SK-N-MC (cell line): ENCODE measurements at regions not wholly inside any gene's neighbourhood (a gene's known extent, or its start where the extent isn't known, plus 50 kb on each side); places are given as distances from the start of the nearest gene placed in this dataset.
"Not testable (repeated sequence)": the region's sequence is repeated elsewhere in the genome, so short reads cannot be mapped to it uniquely, and the experiment has no call there.

Source experiments
- DNase-seq: peaks from one replicate; pipeline ENCODE4 v3.0.0-alpha.2; 2011; ENCODE audit warnings: low read depth, low spot score
- H3K27ac ChIP-seq: fragments of 200-600 bp; sonication (generic); 2 replicates; pipeline ENCODE4 v1.5.1; 2016; ENCODE audit warnings: mixed run types
- H3K36me3 ChIP-seq: fragments of 200-600 bp; sonication (generic); 2 replicates; pipeline ENCODE4 v1.6.1; 2017; ENCODE audit warnings: antibody characterized with exemption, low read length, mixed read lengths; ENCODE audit not compliant: insufficient read depth
- H3K4me3 ChIP-seq: fragments of 200-600 bp; sonication (generic); 2 replicates; pipeline ENCODE4 v1.5.1; 2016
- H3K9ac ChIP-seq: fragments of 200-600 bp; sonication (generic); 2 replicates; pipeline ENCODE4 v1.8.0; 2017; ENCODE audit warnings: mixed run types, mixed read lengths; ENCODE audit not compliant: insufficient read length
- H3K9me3 ChIP-seq: fragments of 200-600 bp; sonication (generic); 2 replicates; pipeline ENCODE4 v1.6.1; 2017; ENCODE audit warnings: low read depth, mild to moderate bottlenecking, antibody characterized with exemption, low read length, moderate library complexity, mixed read lengths
- EZH2 ChIP-seq: fragments of 200-600 bp; sonication (generic); IDR thresholded peaks from one replicate; pipeline ENCODE4 v1.6.1; 2017; ENCODE audit warnings: antibody characterized with exemption
- FOXP2 ChIP-seq: optimal IDR thresholded peaks from 2 replicates; pipeline ENCODE3; 2011; ENCODE audit warnings: mild to moderate bottlenecking, moderate library complexity; ENCODE audit not compliant: insufficient read depth; ENCODE audit errors: extremely low read length, control extremely low read depth
- POLR2AphosphoS5 ChIP-seq: IDR thresholded peaks from 2 replicates; pipeline ENCODE4 v1.6.1; 2012; ENCODE audit warnings: mild to moderate bottlenecking, low read depth, low read length, borderline replicate concordance

GRCh38 chr2:51903728-51904127 is 871.8 kb upstream of the NRXN1 start:
- no peak overlapping the region for H3K4me3 ChIP-seq
- no peak for DNase-seq
- H3K36me3 ChIP-seq = no peaks in the 10 kb centered on the region
- no peak overlapping the region for H3K27ac ChIP-seq
- H3K9me3 ChIP-seq = no peaks in the 10 kb centered on the region
- TF ChIP-seq POLR2AphosphoS5 = no peak
- TF ChIP-seq EZH2 = no peak
- TF ChIP-seq FOXP2 = no peak
- no peak overlapping the region for H3K9ac ChIP-seq

GRCh38 chr2:51899643-51900042 is 867.7 kb upstream of the NRXN1 start:
- DNase-seq = no peak
- TF ChIP-seq EZH2 = no peak
- Histone ChIP-seq H3K4me3 (no peak overlapping the region), H3K9ac (no peak overlapping the region), H3K36me3 (no peaks in the 10 kb centered on the region), H3K27ac (no peak overlapping the region), H3K9me3 (no peaks in the 10 kb centered on the region)

DNA sequence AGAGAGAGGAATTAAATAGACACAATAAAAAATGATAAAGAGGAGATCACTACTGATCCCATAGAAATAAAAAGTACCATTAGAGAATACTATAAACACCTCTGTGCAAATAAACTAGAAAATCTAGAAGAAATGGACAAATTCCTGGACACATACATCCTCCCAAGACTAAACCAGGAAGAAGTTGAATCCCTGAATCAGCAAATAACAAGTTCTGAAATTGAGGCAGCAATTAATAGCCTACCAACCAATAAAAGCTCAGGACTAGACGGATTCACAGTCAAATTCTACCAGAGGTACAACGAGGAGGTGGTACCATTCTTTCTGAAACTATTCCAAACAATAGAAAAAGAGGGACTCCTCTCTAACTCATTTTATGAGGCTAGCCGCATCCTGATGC is 862.7 kb upstream of the NRXN1 start:
- not testable (repeated sequence) for H3K4me3 ChIP-seq, DNase-seq, H3K27ac ChIP-seq, H3K9ac ChIP-seq, H3K36me3 ChIP-seq, H3K9me3 ChIP-seq

DNA sequence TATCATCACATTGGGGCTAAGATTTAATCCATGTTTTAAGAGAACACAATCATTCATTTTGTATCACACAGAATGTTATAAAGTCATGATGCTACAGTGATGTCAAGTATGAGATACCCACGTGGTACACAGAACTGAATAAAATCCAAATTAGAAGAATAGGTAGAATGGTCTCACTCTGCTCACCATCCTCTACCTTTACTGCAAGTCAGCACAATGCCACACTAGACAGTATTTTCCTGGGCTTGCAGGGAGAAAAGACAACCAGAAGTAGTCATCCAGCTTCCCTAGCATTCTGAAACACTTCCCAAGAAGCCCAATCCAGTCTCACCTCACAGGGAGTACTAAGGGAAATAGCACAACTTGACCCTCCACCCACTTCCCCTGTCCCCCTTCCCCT is 856.2 kb upstream of the NRXN1 start:
- Histone ChIP-seq H3K36me3 (no peaks in the 10 kb centered on the region), H3K4me3 (no peak overlapping the region), H3K9me3 (no peaks in the 10 kb centered on the region), H3K9ac (no peak overlapping the region), H3K27ac (no peak overlapping the region)
- no peak for DNase-seq
- TF ChIP-seq POLR2AphosphoS5 (no peak), EZH2 (no peak), FOXP2 (no peak)

GRCh38 chr2:51881673-51882072 is 849.7 kb upstream of the NRXN1 start:
- no peak for DNase-seq
- Histone ChIP-seq H3K27ac (no peak overlapping the region), H3K9ac (no peak overlapping the region), H3K9me3 (no peaks in the 10 kb centered on the region), H3K4me3 (no peak overlapping the region), H3K36me3 (no peaks in the 10 kb centered on the region)
- no peak for TF ChIP-seq EZH2
- no peak for TF ChIP-seq FOXP2
- no peak for TF ChIP-seq POLR2AphosphoS5

DNA sequence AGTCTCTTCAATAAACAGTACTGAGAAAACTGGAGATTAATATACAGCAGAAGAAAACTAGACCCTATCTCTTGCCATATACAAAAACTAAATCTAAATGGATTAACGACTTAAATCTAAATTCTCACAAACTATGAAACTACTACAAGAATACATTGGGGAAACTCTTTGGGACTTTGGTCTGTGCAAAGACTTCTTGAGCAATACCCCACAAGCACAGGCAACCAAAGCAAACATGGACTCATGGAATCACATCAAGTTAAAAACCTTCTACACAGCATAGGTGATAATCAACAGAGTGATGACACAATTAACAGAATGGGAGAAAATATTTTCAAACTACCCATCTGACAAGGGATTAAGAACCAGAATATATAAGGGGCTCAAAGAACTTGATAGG is 848.2 kb upstream of the NRXN1 start:
- Histone ChIP-seq H3K9me3 (no peaks in the 10 kb centered on the region), H3K9ac (no peak overlapping the region), H3K27ac (no peak overlapping the region), H3K36me3 (no peaks in the 10 kb centered on the region), H3K4me3 (no peak overlapping the region)
- no peak for DNase-seq
- no peak for TF ChIP-seq FOXP2
- no peak for TF ChIP-seq POLR2AphosphoS5
- no peak for TF ChIP-seq EZH2

- Histone ChIP-seq H3K36me3 (no peaks in the 10 kb centered on the region), H3K27ac (no peak overlapping the region), H3K4me3 (no peak overlapping the region), H3K9me3 (no peaks in the 10 kb centered on the region), H3K9ac (no peak overlapping the region)
- TF ChIP-seq EZH2 = no peak
- no peak for DNase-seq
These were observed 834.4 kb upstream of the NRXN1 start for GRCh38 chr2:51866361-51866760.

DNA sequence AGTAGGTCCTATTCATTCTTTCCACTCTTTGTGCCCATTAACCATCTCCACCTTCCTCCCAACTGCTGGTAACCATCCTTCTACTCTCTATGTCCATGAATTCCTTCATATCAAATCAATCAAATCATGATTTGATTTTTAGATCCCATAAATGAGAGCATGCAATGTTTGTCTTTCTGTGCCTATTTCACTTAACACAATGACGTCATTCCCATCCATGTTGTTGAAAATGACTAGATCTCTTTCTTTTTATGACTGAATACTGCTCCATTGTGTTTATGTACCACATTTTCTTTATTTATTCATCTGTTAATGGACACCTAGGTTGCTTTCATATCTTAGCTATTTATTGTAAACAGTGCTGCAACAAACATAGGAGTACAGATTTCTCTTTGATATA is 827.3 kb upstream of the NRXN1 start:
- no peak for DNase-seq
- no peaks in the 10 kb centered on the region for H3K9me3 ChIP-seq
- no peak overlapping the region for H3K9ac ChIP-seq
- H3K4me3 ChIP-seq = no peak overlapping the region
- H3K36me3 ChIP-seq = no peaks in the 10 kb centered on the region
- H3K27ac ChIP-seq = no peak overlapping the region
- TF ChIP-seq POLR2AphosphoS5 (no peak), EZH2 (no peak), FOXP2 (no peak)

GRCh38 chr2:51855683-51856082 is 823.8 kb upstream of the NRXN1 start:
- TF ChIP-seq FOXP2 (no peak), POLR2AphosphoS5 (no peak), EZH2 (no peak)
- Histone ChIP-seq H3K27ac (no peak overlapping the region), H3K9ac (no peak overlapping the region), H3K9me3 (no peaks in the 10 kb centered on the region), H3K4me3 (no peak overlapping the region), H3K36me3 (no peaks in the 10 kb centered on the region)
- DNase-seq = no peak

- TF ChIP-seq POLR2AphosphoS5 (no peak), EZH2 (no peak), FOXP2 (no peak)
- Histone ChIP-seq H3K36me3 (no peaks in the 10 kb centered on the region), H3K9ac (no peak overlapping the region), H3K4me3 (no peak overlapping the region), H3K27ac (no peak overlapping the region), H3K9me3 (no peaks in the 10 kb centered on the region)
- no peak for DNase-seq
These were observed 814.9 kb upstream of the NRXN1 start for GRCh38 chr2:51846796-51847195.
